Lung (tissue), 11 donors: ENCODE measurements at regions not wholly inside any gene's neighbourhood (a gene's known extent, or its start where the extent isn't known, plus 50 kb on each side); places are given as distances from the start of the nearest gene placed in this dataset.

Experiments used
- ATAC-seq: fragments of 200-7000 bp; cut with Tn5 transposase; one replicate; pipeline ENCODE4 v1.9.1; 2020; ENCODE audit warnings: moderate number of reproducible peaks; ENCODE audit not compliant: insufficient read depth, low FRiP score
- DNase-seq, 3 donors: peaks; one replicate each; pipeline ENCODE4 v3.0.0-alpha.2; 2013 to 2017
- H3K27ac ChIP-seq, 2 donors: one replicate each; pipeline ENCODE4 v1.5.1; 2013; ENCODE audit warnings: mild to moderate bottlenecking in 2 of 2, moderate library complexity in 2 of 2, control low read depth in 1 of 2, inconsistent platforms in 1 of 2, low read depth in 1 of 2, low read length in 1 of 2
- H3K27me3 ChIP-seq, 3 donors: one replicate each; pipeline ENCODE4 v1.5.1; 2013; ENCODE audit warnings: low read length in 2 of 3; ENCODE audit not compliant: control insufficient read depth in 3 of 3, insufficient read depth in 3 of 3
- H3K36me3 ChIP-seq, 4 donors: one replicate each; pipeline ENCODE4 v1.5.1; 2013; ENCODE audit warnings: low read length in 4 of 4, mild to moderate bottlenecking in 1 of 4, moderate library complexity in 1 of 4; ENCODE audit not compliant: control insufficient read depth in 4 of 4, insufficient read depth in 4 of 4
- H3K4me1 ChIP-seq, 5 donors: one replicate each; pipeline ENCODE4 v1.5.1; 2013; ENCODE audit warnings: low read length in 5 of 5, mild to moderate bottlenecking in 2 of 5, moderate library complexity in 1 of 5; ENCODE audit not compliant: control insufficient read depth in 5 of 5, insufficient read depth in 5 of 5
- H3K4me3 ChIP-seq: one replicate; pipeline ENCODE4 v1.5.1; 2013; ENCODE audit warnings: mild to moderate bottlenecking, control low read depth, moderate library complexity
- H3K9ac ChIP-seq, 2 donors: one replicate each; pipeline ENCODE4 v1.5.1; 2013; ENCODE audit warnings: low read length in 2 of 2, control low read depth in 1 of 2; ENCODE audit not compliant: insufficient read depth in 1 of 2
- H3K9me3 ChIP-seq, 4 donors: one replicate each; pipeline ENCODE4 v1.5.1; 2013; ENCODE audit warnings: low read length in 3 of 4, mild to moderate bottlenecking in 1 of 4, moderate library complexity in 1 of 4; ENCODE audit not compliant: control insufficient read depth in 4 of 4, insufficient read depth in 3 of 4
- WGBS, 2 donors: extraction: QIAGEN DNeasy Blood & Tissue Kit; methylation state at CpG; one replicate each; pipeline ENCODE4 v1.1.7; 2013; 5-methylcytosine and 5-hydroxymethylcytosine counted together
- TF ChIP-seq, protein P1 (sequence below): IDR thresholded peaks from 2 replicates; pipeline ENCODE4 v1.5.1; 2012; ENCODE audit warnings: mild to moderate bottlenecking; ENCODE audit errors: control extremely low read depth, extremely low read depth
- donor health status: control.
- donor health status: control.
- donor health status: Bipolar disorder and iron deficiency.
- donor health status: healthy.
- donor health status: DM: yes; HTN: yes; CAD: no.

DNA sequence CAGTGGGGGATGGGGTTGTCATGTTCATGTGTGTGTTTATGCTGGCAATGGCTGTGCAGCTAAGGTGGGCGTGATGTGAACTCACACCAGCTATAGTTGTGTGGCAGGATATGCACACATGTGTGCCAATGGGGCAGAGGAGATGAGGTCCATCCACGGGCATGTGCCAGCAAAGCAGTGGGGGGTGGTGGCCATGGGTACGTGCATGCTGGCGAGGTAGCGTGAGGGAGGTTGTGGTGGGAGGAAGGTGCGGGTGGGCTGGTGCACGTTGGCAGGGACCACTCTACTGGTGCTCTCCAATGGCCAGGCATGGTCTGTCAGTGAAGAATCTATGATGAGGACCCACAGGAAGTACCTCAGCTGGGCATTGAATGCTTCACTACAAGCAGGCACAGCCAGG lies 567.5 kb upstream of the SORCS1 start:
- no peak overlapping the region for H3K9ac ChIP-seq
- H3K9me3 ChIP-seq: peaks cover 0 to 11% (median 4%) of the 10 kb centered on the region in 4 donors
- H3K4me3 ChIP-seq: no peak overlapping the region
- H3K27ac ChIP-seq: no peak overlapping the region
- WGBS, 2 donors: 95 to 96% methylated on average over 7 of the region's 7 CpGs
- TF ChIP-seq, protein P1, sequence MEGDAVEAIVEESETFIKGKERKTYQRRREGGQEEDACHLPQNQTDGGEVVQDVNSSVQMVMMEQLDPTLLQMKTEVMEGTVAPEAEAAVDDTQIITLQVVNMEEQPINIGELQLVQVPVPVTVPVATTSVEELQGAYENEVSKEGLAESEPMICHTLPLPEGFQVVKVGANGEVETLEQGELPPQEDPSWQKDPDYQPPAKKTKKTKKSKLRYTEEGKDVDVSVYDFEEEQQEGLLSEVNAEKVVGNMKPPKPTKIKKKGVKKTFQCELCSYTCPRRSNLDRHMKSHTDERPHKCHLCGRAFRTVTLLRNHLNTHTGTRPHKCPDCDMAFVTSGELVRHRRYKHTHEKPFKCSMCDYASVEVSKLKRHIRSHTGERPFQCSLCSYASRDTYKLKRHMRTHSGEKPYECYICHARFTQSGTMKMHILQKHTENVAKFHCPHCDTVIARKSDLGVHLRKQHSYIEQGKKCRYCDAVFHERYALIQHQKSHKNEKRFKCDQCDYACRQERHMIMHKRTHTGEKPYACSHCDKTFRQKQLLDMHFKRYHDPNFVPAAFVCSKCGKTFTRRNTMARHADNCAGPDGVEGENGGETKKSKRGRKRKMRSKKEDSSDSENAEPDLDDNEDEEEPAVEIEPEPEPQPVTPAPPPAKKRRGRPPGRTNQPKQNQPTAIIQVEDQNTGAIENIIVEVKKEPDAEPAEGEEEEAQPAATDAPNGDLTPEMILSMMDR: no peak
- H3K27me3 ChIP-seq: no peaks in the 10 kb centered on the region
- ATAC-seq: no peak
- no peak for DNase-seq
- no peaks in the 10 kb centered on the region for H3K36me3 ChIP-seq
- no peaks in the 10 kb centered on the region for H3K4me1 ChIP-seq

DNA sequence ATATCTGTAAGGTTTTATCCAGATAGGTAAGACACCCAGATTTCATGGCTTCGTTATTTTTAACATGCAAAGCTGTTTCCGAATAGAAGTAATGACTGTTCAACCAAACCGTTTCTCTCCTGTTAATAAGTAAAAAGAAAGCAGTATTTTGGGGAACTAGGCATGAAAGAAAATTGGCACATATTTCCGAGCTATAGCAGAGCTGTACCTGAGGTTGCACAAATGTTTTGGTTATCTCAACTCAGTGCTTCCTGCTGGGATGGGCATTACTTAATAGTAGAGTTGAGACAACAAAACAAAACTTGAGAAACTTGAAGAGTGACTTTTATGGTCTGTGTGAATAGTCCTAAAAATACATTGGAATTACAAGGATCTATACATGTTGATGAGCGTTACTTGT lies 564.3 kb upstream of the SORCS1 start:
- WGBS, 2 donors: 25 to 47% methylated on average over 5 of the region's 5 CpGs

DNA sequence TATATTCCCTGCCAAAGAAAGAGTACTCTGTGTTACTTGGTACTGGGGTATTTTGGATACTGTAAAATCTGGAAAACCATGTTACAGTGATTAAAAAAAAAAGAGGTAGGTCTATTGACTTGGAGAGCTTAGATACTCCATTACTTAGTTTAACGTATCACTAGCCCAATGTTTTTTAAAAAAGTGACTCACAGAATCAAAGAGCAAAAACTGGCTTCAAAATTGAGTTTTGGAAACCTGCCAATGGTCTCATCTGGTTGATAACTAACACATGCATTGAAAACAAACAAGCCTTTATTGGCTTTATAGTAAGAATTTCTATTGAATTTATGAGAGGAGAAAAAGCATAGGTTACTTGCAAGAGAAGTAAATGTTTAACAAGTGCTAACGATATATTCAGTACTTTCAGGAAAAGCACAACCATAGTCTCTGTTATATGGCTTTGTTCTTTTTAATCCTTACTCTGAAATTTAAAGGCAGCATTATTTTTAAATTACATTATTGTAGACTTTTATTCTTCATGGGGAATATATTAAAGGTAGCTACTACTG lies 563.3 kb upstream of the SORCS1 start:
- TF ChIP-seq, protein P1: no peak
- Histone ChIP-seq H3K27me3 (no peaks in the 10 kb centered on the region), H3K9me3 (peaks cover 0 to 8% (median 0%) of the 10 kb centered on the region in 4 donors), H3K4me3 (no peak overlapping the region), H3K9ac (no peak overlapping the region), H3K36me3 (no peaks in the 10 kb centered on the region), H3K27ac (no peak overlapping the region), H3K4me1 (no peaks in the 10 kb centered on the region)
- no peak for ATAC-seq
- DNase-seq: peak in 2 of 3 donors; percentile 22 to 46
- 55 to 76% methylated on average over 2 of the region's 2 CpGs for WGBS, 2 donors

More for the DNA sequence above, 564.3 kb upstream of the SORCS1 start:
- Histone ChIP-seq H3K4me1 (no peaks in the 10 kb centered on the region), H3K9ac (no peak overlapping the region), H3K9me3 (peaks cover 0 to 8% (median 3%) of the 10 kb centered on the region in 4 donors), H3K27ac (no peak overlapping the region), H3K27me3 (no peaks in the 10 kb centered on the region), H3K4me3 (no peak overlapping the region), H3K36me3 (no peaks in the 10 kb centered on the region)
- TF ChIP-seq, protein P1: no peak
- DNase-seq: peak in 1 of 3 donors; percentile 12
- no peak for ATAC-seq

DNA sequence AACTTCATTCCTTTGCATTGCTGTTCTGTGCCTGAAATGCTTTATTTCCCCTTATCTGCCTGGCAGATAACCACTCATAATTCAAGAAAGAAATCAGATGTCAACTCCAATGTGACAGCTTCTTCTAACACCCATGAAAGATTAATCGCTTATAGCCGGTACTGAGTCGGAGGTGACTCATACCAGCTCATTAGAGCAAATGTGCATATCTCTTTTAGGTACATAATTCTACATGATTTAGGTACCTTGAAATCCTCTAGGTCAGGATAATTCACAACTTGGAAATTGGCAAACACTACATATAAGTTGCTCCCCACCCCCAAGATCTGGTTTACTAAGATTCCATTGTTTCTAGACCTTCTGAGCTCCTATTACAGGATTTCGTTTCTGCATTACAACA lies 554.4 kb upstream of the SORCS1 start:
- Histone ChIP-seq H3K36me3 (no peaks in the 10 kb centered on the region), H3K27me3 (no peaks in the 10 kb centered on the region), H3K9me3 (no peaks in the 10 kb centered on the region), H3K9ac (no peak overlapping the region), H3K4me1 (no peaks in the 10 kb centered on the region), H3K27ac (no peak overlapping the region), H3K4me3 (no peak overlapping the region)
- TF ChIP-seq, protein P1: no peak
- ATAC-seq (no peak), DNase-seq (no peak)
- 65 to 83% methylated on average over 4 of the region's 4 CpGs for WGBS, 2 donors
